ENCODE measurements at regions not wholly inside any gene's neighbourhood (a gene's known extent, or its start where the extent isn't known, plus 50 kb on each side); places are given as distances from the start of the nearest gene placed in this dataset.

GRCh38 chr16:66212428-66212827 lies 154.1 kb upstream of the CDH5 start:
- Mint-ChIP-seq H3K27ac (no peak overlapping the region), H3K9me3 (ENCODE audit: insufficient read depth) (no peaks in the 10 kb centered on the region)
- H3K4me2 ChIP-seq (replicated peaks; ENCODE audit: low read depth, low read length, poor library complexity, severe bottlenecking), result no peak overlapping the region

DNA sequence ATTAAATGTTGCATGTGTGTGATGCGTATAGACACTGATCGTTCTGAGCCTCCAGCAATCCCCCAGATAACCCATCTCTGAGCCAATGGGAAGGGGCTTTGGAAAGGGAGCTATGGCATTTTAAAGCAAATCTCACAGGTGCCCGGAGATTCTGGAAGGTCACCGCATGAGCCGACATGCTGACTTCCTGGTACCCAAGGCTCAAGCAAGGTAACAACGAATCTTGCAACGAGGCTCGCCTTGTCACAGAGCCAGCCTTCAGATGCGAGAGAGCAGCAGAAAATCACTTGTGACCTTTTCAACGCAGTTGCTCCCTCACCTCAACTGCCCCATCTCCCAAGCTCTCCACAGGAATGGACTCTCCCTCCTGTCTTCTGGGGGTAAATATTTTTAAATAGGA lies 154.8 kb upstream of the CDH5 start:
- 94% methylated on average over 6 of the region's 10 CpGs for WGBS (ENCODE audit: insufficient coverage)
- no peak overlapping the region for H3K27ac Mint-ChIP-seq
- peaks cover 16% of the 10 kb centered on the region for H3K27me3 Mint-ChIP-seq

More at GRCh38 chr16:66212428-66212827, 154.1 kb upstream of the CDH5 start:
- DNase-seq (no peak), ATAC-seq (ENCODE audit: low read depth) (no peak)
- intact Hi-C loops (cut with micrococcal nuclease), result no loop called here
- Histone ChIP-seq H2AFZ (ENCODE audit: insufficient read depth, low read depth, low read length, poor library complexity, severe bottlenecking) (no peak overlapping the region), H4K20me1 (ENCODE audit: control insufficient read depth, insufficient read depth, low read length, poor library complexity, severe bottlenecking) (no peaks in the 10 kb centered on the region), H3K27me3 (replicated peaks in 1 of 4; ENCODE audit: control extremely low read depth in 1 of 4, control insufficient read depth in 3 of 4, insufficient read depth in 4 of 4, low read length in 3 of 4) (no peaks in the 10 kb centered on the region), H3K27ac (ENCODE audit: low read length in 2 of 2) (no peak overlapping the region), H3K4me3 (ENCODE audit: control extremely low read depth in 1 of 5, extremely low read depth in 1 of 5, insufficient read depth in 1 of 5, low read depth in 2 of 5, low read length in 4 of 5) (no peak overlapping the region), H3K36me3 (replicated peaks in 1 of 2; ENCODE audit: control extremely low read depth in 1 of 2, control insufficient read depth in 1 of 2, extremely low read depth in 1 of 2, insufficient read depth in 2 of 2, low read length in 1 of 2) (no peaks in the 10 kb centered on the region), H3K79me2 (ENCODE audit: control insufficient read depth, insufficient read depth, low read length) (no peaks in the 10 kb centered on the region), H3K9ac (ENCODE audit: low read length) (no peak overlapping the region), H3K9me3 (ENCODE audit: control extremely low read depth in 1 of 3, control insufficient read depth in 2 of 3, insufficient read depth in 1 of 3, low read length in 2 of 3) (no peaks in the 10 kb centered on the region), H3K4me1 (ENCODE audit: control insufficient read depth in 2 of 2, insufficient read depth in 2 of 2, low read length in 2 of 2) (no peaks in the 10 kb centered on the region)
- no peaks in the 10 kb centered on the region for H3K4me1 Mint-ChIP-seq
- TF ChIP-seq, protein P1, sequence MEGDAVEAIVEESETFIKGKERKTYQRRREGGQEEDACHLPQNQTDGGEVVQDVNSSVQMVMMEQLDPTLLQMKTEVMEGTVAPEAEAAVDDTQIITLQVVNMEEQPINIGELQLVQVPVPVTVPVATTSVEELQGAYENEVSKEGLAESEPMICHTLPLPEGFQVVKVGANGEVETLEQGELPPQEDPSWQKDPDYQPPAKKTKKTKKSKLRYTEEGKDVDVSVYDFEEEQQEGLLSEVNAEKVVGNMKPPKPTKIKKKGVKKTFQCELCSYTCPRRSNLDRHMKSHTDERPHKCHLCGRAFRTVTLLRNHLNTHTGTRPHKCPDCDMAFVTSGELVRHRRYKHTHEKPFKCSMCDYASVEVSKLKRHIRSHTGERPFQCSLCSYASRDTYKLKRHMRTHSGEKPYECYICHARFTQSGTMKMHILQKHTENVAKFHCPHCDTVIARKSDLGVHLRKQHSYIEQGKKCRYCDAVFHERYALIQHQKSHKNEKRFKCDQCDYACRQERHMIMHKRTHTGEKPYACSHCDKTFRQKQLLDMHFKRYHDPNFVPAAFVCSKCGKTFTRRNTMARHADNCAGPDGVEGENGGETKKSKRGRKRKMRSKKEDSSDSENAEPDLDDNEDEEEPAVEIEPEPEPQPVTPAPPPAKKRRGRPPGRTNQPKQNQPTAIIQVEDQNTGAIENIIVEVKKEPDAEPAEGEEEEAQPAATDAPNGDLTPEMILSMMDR (IDR thresholded peaks at IDR 0.05), result no peak
- TF ChIP-seq EZH2 (IDR thresholded peaks at IDR 0.05; ENCODE audit: borderline replicate concordance, insufficient read depth, low read depth, low read length, poor library complexity, severe bottlenecking), result no peak
- peaks cover 16% of the 10 kb centered on the region for H3K27me3 Mint-ChIP-seq
- CTCF ChIA-PET, result no interaction called here
- no peak overlapping the region for H3K4me3 Mint-ChIP-seq
- POLR2A ChIA-PET, result interaction anchor here (0.7 kb wide), 1 partner anchor 28 kb away, joined by 5 read pairs; no protein-coding TSS in a partner anchor
- WGBS (ENCODE audit: insufficient coverage), result 13% methylated on average over 3 of the region's 6 CpGs

More for the DNA sequence above, 154.8 kb upstream of the CDH5 start:
- Histone ChIP-seq H3K27me3 (replicated peaks in 1 of 4; ENCODE audit: control extremely low read depth in 1 of 4, control insufficient read depth in 3 of 4, insufficient read depth in 4 of 4, low read length in 3 of 4) (no peaks in the 10 kb centered on the region), H3K79me2 (ENCODE audit: control insufficient read depth, insufficient read depth, low read length) (no peaks in the 10 kb centered on the region), H3K4me2 (replicated peaks; ENCODE audit: low read depth, low read length, poor library complexity, severe bottlenecking) (no peak overlapping the region), H3K9me3 (ENCODE audit: control extremely low read depth in 1 of 3, control insufficient read depth in 2 of 3, insufficient read depth in 1 of 3, low read length in 2 of 3) (no peaks in the 10 kb centered on the region), H4K20me1 (ENCODE audit: control insufficient read depth, insufficient read depth, low read length, poor library complexity, severe bottlenecking) (no peaks in the 10 kb centered on the region), H3K36me3 (replicated peaks in 1 of 2; ENCODE audit: control extremely low read depth in 1 of 2, control insufficient read depth in 1 of 2, extremely low read depth in 1 of 2, insufficient read depth in 2 of 2, low read length in 1 of 2) (no peaks in the 10 kb centered on the region), H3K4me3 (ENCODE audit: control extremely low read depth in 1 of 5, extremely low read depth in 1 of 5, insufficient read depth in 1 of 5, low read depth in 2 of 5, low read length in 4 of 5) (no peak overlapping the region), H2AFZ (ENCODE audit: insufficient read depth, low read depth, low read length, poor library complexity, severe bottlenecking) (no peak overlapping the region), H3K9ac (ENCODE audit: low read length) (no peak overlapping the region), H3K27ac (ENCODE audit: low read length in 2 of 2) (no peak overlapping the region), H3K4me1 (ENCODE audit: control insufficient read depth in 2 of 2, insufficient read depth in 2 of 2, low read length in 2 of 2) (no peaks in the 10 kb centered on the region)
- no peaks in the 10 kb centered on the region for H3K4me1 Mint-ChIP-seq
- ATAC-seq (ENCODE audit: low read depth) (no peak), DNase-seq (no peak)
- ChIA-PET POLR2A (no interaction called here), CTCF (no interaction called here)
- intact Hi-C loops (cut with micrococcal nuclease), result no loop called here
- H3K4me3 Mint-ChIP-seq, result no peak overlapping the region
- no peaks in the 10 kb centered on the region for H3K9me3 Mint-ChIP-seq (ENCODE audit: insufficient read depth)
- TF ChIP-seq, protein P1 (IDR thresholded peaks at IDR 0.05), result no peak
